ENCODE measurements at regions not wholly inside any gene's neighbourhood (a gene's known extent, or its start where the extent isn't known, plus 50 kb on each side); places are given as distances from the start of the nearest gene placed in this dataset.
"Not testable (repeated sequence)": the region's sequence is repeated elsewhere in the genome, so short reads cannot be mapped to it uniquely, and the experiment has no call there.

DNA sequence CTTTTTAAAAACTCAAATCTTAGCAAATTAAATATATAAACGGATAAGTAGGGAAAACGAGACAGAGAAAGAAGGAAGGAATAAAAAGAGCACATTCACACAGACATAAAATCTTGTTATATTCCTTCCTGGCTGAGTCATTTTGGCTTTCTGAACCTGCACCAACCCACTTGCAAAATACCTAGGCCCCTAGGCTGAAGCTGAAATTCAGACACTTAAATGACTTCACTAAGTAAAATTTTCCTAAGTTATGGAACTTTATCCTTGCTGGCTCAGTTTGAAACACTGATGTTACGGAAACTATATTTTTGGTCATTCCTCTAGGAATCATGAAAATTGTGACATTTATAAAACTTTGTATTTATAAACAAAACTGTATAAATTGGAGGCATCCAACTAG, 462.8 kb upstream of the NFIA start:
- H3K36me3 ChIP-seq (ENCODE audit: insufficient read depth, low read length), result no peaks in the 10 kb centered on the region
- no peaks in the 10 kb centered on the region for H3K9me3 ChIP-seq (ENCODE audit: low read depth, low read length)
- no peak overlapping the region for H3K9ac ChIP-seq (ENCODE audit: insufficient read length)
- DNase-seq (ENCODE audit: low read depth, low spot score), result no peak
- no peak for TF ChIP-seq EZH2 (IDR thresholded peaks at IDR 0.05)
- no peak for TF ChIP-seq FOXP2 (optimal IDR thresholded peaks at IDR 0.05; ENCODE audit: control extremely low read depth, extremely low read length, insufficient read depth)
- TF ChIP-seq POLR2AphosphoS5 (IDR thresholded peaks at IDR 0.05; ENCODE audit: borderline replicate concordance, low read depth, low read length), result no peak
- H3K27ac ChIP-seq, result no peak overlapping the region
- no peak overlapping the region for H3K4me3 ChIP-seq

DNA sequence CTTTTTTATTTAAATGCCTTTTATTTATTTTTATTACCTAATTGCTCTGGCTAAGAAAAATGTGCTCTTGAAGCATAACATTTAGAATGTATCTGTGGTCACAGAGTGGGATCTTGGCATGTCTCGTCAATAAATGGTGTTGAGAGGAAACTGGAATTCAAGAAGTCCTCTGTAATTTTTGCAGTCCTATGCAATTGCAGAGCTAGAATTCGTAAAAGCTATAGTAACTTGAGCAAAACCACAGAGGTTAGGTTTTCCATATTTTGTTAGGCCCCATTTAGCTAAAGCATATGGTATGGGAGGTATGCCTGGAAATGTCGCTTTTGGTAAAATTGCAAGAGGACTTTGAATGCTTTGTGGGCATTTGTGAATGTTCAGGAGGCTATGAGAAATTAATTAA, 466.7 kb upstream of the NFIA start:
- Histone ChIP-seq H3K9me3 (ENCODE audit: low read depth, low read length) (no peaks in the 10 kb centered on the region), H3K9ac (ENCODE audit: insufficient read length) (no peak overlapping the region), H3K4me3 (no peak overlapping the region), H3K36me3 (ENCODE audit: insufficient read depth, low read length) (no peaks in the 10 kb centered on the region), H3K27ac (no peak overlapping the region)
- TF ChIP-seq EZH2 (IDR thresholded peaks at IDR 0.05) (no peak), POLR2AphosphoS5 (IDR thresholded peaks at IDR 0.05; ENCODE audit: borderline replicate concordance, low read depth, low read length) (no peak), FOXP2 (optimal IDR thresholded peaks at IDR 0.05; ENCODE audit: control extremely low read depth, extremely low read length, insufficient read depth) (no peak)
- DNase-seq (ENCODE audit: low read depth, low spot score), result no peak

DNA sequence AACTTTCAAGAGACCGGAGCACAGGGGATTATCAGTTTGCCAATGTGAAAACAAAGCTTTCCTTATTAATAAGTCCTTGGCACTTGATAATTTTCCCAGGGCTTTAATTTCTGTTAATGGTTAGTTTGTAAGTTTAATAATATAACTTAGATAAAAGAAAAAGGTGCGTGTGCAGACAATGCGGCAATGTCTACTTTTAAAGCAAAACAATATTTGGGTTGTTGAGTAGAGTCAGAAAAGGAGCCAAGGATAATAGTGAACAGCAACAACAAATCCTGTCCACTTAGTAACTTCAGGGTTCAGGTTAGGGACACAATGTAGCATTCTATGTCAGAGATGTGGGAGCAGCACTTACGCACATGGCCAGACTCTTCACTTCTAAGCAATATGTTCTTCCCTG, 469.6 kb upstream of the NFIA start:
- Histone ChIP-seq H3K9me3 (ENCODE audit: low read depth, low read length) (no peaks in the 10 kb centered on the region), H3K27ac (no peak overlapping the region), H3K36me3 (ENCODE audit: insufficient read depth, low read length) (no peaks in the 10 kb centered on the region), H3K9ac (ENCODE audit: insufficient read length) (no peak overlapping the region), H3K4me3 (no peak overlapping the region)
- TF ChIP-seq POLR2AphosphoS5 (IDR thresholded peaks at IDR 0.05; ENCODE audit: borderline replicate concordance, low read depth, low read length) (no peak), FOXP2 (optimal IDR thresholded peaks at IDR 0.05; ENCODE audit: control extremely low read depth, extremely low read length, insufficient read depth) (no peak), EZH2 (IDR thresholded peaks at IDR 0.05) (no peak)
- DNase-seq (ENCODE audit: low read depth, low spot score), result no peak

DNA sequence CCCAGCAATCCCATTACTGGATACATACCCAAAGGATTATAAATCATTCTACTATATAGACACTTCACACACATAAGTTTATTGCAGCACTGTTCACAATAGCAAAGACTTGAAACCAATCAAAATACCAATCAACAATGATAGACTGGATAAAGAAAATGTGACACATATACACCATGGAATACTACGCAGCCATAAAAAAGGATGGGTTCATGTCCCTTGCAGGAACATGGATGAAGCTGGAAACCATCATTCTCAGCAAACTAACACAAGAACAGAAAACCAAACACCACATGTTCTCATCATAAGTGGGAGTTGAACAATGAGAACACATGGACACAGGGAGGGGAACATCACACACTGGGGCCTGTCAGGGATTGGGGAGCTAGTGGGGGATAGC, 475.4 kb upstream of the NFIA start:
- not testable (repeated sequence) for H3K9ac ChIP-seq (ENCODE audit: insufficient read length); H3K27ac ChIP-seq; H3K36me3 ChIP-seq (ENCODE audit: insufficient read depth, low read length); H3K9me3 ChIP-seq (ENCODE audit: low read depth, low read length); H3K4me3 ChIP-seq; DNase-seq (ENCODE audit: low read depth, low spot score)

- Histone ChIP-seq H3K27ac (no peak overlapping the region), H3K9ac (ENCODE audit: insufficient read length) (no peak overlapping the region), H3K4me3 (no peak overlapping the region), H3K9me3 (ENCODE audit: low read depth, low read length) (no peaks in the 10 kb centered on the region), H3K36me3 (ENCODE audit: insufficient read depth, low read length) (no peaks in the 10 kb centered on the region)
- no peak for TF ChIP-seq FOXP2 (optimal IDR thresholded peaks at IDR 0.05; ENCODE audit: control extremely low read depth, extremely low read length, insufficient read depth)
- TF ChIP-seq EZH2 (IDR thresholded peaks at IDR 0.05), result no peak
- TF ChIP-seq POLR2AphosphoS5 (IDR thresholded peaks at IDR 0.05; ENCODE audit: borderline replicate concordance, low read depth, low read length), result no peak
- DNase-seq (ENCODE audit: low read depth, low spot score), result no peak
Measured at GRCh38 chr1:60600532-60600931, 481.8 kb upstream of the NFIA start.

- Histone ChIP-seq H3K27ac (no peak overlapping the region), H3K36me3 (ENCODE audit: insufficient read depth, low read length) (no peaks in the 10 kb centered on the region), H3K4me3 (no peak overlapping the region), H3K9me3 (ENCODE audit: low read depth, low read length) (no peaks in the 10 kb centered on the region), H3K9ac (ENCODE audit: insufficient read length) (no peak overlapping the region)
- no peak for DNase-seq (ENCODE audit: low read depth, low spot score)
- TF ChIP-seq POLR2AphosphoS5 (IDR thresholded peaks at IDR 0.05; ENCODE audit: borderline replicate concordance, low read depth, low read length), result no peak
- no peak for TF ChIP-seq EZH2 (IDR thresholded peaks at IDR 0.05)
- TF ChIP-seq FOXP2 (optimal IDR thresholded peaks at IDR 0.05; ENCODE audit: control extremely low read depth, extremely low read length, insufficient read depth), result no peak
Measured at GRCh38 chr1:60599574-60599973, 482.8 kb upstream of the NFIA start.

- TF ChIP-seq FOXP2 (optimal IDR thresholded peaks at IDR 0.05; ENCODE audit: control extremely low read depth, extremely low read length, insufficient read depth) (no peak), EZH2 (IDR thresholded peaks at IDR 0.05) (no peak), POLR2AphosphoS5 (IDR thresholded peaks at IDR 0.05; ENCODE audit: borderline replicate concordance, low read depth, low read length) (no peak)
- DNase-seq (ENCODE audit: low read depth, low spot score), result no peak
Measured at GRCh38 chr1:60598041-60598910, 484.1 kb upstream of the NFIA start.

DNA sequence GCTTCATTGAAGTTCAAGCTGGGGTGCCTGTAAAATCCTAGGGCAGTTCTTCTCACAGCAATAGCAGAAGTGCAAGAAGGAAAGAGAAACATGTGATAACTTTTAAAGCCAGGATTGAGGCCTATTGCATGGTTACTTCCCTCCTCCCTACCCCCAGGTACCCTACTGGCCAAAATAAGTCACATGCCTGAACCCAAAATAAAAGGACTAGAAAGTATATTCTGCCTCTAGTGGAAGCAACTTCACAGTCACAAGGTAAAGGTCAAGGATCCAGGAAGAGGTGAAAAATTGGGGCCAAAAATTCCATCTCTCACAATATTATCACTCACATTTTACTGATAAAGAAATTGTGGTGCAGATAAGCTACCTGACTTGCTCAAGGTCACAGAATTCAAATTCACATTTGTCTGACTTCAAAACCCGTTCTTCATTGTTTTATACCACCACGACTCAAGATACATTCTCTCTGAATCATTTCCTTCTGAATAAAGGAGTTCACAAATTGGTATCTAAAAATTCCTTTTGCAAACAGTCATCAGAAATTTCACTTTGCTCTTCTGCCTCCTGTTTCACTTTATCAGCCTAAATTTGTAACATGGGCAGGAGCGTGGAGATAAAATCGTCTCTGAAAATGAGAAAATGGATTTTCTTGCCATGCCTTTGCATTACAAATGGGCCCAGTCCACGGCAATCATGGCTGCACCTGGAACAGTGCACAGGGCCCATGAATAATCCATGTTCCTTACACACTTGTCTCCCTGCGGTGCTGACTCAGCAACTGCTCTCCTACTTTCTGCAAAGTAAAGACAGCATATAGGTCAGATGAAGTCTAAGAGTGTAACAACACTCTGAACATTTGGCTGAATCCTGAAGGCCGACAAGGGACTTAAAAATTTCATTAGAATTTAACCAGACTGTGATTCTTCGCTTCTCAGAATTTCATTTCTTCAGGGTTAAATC, 485.3 kb upstream of the NFIA start:
- Histone ChIP-seq H3K9me3 (ENCODE audit: low read depth, low read length) (no peaks in the 10 kb centered on the region), H3K9ac (ENCODE audit: insufficient read length) (no peak overlapping the region), H3K4me3 (no peak overlapping the region), H3K36me3 (ENCODE audit: insufficient read depth, low read length) (no peaks in the 10 kb centered on the region), H3K27ac (no peak overlapping the region)
- no peak for DNase-seq (ENCODE audit: low read depth, low spot score)
- TF ChIP-seq POLR2AphosphoS5 (IDR thresholded peaks at IDR 0.05; ENCODE audit: borderline replicate concordance, low read depth, low read length), result no peak
- no peak for TF ChIP-seq EZH2 (IDR thresholded peaks at IDR 0.05)
- TF ChIP-seq FOXP2 (optimal IDR thresholded peaks at IDR 0.05; ENCODE audit: control extremely low read depth, extremely low read length, insufficient read depth), result no peak

More at GRCh38 chr1:60598041-60598910, 484.1 kb upstream of the NFIA start:
- H3K27ac ChIP-seq, result no peak overlapping the region
- H3K36me3 ChIP-seq (ENCODE audit: insufficient read depth, low read length), result no peaks in the 10 kb centered on the region
- no peak overlapping the region for H3K4me3 ChIP-seq
- H3K9ac ChIP-seq (ENCODE audit: insufficient read length), result no peak overlapping the region
- no peaks in the 10 kb centered on the region for H3K9me3 ChIP-seq (ENCODE audit: low read depth, low read length)

Measured in SK-N-MC (cell line).